ENCODE measurements at regions not wholly inside any gene's neighbourhood (a gene's known extent, or its start where the extent isn't known, plus 50 kb on each side); places are given as distances from the start of the nearest gene placed in this dataset.

GRCh38 chr1:104348277-104348676, 598.6 kb downstream of the AMY1C start:
- no peaks in the 10 kb centered on the region for H3K4me1 ChIP-seq
- DNase-seq: no peak
- H3K4me3 ChIP-seq: no peak overlapping the region
- no peaks in the 10 kb centered on the region for H3K36me3 ChIP-seq (ENCODE audit: low read depth, missing control alignments)
- intact Hi-C loops (cut with DNase I; ENCODE audit: low total_unique reads): no loop called here
- no peak overlapping the region for H3K27ac ChIP-seq
- TF ChIP-seq, protein P1, sequence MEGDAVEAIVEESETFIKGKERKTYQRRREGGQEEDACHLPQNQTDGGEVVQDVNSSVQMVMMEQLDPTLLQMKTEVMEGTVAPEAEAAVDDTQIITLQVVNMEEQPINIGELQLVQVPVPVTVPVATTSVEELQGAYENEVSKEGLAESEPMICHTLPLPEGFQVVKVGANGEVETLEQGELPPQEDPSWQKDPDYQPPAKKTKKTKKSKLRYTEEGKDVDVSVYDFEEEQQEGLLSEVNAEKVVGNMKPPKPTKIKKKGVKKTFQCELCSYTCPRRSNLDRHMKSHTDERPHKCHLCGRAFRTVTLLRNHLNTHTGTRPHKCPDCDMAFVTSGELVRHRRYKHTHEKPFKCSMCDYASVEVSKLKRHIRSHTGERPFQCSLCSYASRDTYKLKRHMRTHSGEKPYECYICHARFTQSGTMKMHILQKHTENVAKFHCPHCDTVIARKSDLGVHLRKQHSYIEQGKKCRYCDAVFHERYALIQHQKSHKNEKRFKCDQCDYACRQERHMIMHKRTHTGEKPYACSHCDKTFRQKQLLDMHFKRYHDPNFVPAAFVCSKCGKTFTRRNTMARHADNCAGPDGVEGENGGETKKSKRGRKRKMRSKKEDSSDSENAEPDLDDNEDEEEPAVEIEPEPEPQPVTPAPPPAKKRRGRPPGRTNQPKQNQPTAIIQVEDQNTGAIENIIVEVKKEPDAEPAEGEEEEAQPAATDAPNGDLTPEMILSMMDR (IDR thresholded peaks at IDR 0.05): no peak
- TF ChIP-seq POLR2A (IDR thresholded peaks at IDR 0.05): no peak
- WGBS, 2 donors: 96% methylated on average over 1 of the region's 1 CpG
- H3K9me3 ChIP-seq: no peaks in the 10 kb centered on the region
- no peaks in the 10 kb centered on the region for H3K27me3 ChIP-seq

- H3K27me3 ChIP-seq: no peaks in the 10 kb centered on the region
Measured at GRCh38 chr1:104353580-104353979, 603.9 kb downstream of the AMY1C start.

DNA sequence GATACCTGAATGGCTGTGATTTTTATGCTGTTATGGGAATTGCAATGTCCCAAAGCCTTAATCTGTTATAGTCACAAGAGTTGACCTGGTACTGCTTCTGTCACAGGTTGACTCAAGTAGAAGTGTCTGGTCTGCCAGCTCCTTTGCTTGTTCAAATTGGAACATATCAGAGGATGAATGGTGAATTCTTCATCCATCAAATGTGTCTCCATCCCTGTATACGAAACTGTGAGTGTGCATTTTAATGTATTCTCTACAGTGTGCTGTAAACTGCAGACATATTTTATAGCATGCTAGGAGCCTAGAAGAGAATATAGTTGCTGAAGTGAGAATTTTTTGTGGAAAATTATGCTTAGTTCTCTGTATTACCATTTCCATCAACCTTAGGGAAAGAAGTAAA, 608.4 kb downstream of the AMY1C start:
- DNase-seq: no peak
- no peak overlapping the region for H3K27ac ChIP-seq
- H3K4me1 ChIP-seq: no peaks in the 10 kb centered on the region
- no peak overlapping the region for H3K4me3 ChIP-seq
- H3K9me3 ChIP-seq: no peaks in the 10 kb centered on the region
- TF ChIP-seq, protein P1 (IDR thresholded peaks at IDR 0.05): no peak
- TF ChIP-seq POLR2A (IDR thresholded peaks at IDR 0.05): no peak
- no peaks in the 10 kb centered on the region for H3K27me3 ChIP-seq
- 80 to 81% methylated on average over 1 of the region's 1 CpG for WGBS, 2 donors
- intact Hi-C loops (cut with DNase I; ENCODE audit: low total_unique reads): no loop called here
- H3K36me3 ChIP-seq (ENCODE audit: low read depth, missing control alignments): no peaks in the 10 kb centered on the region

More at GRCh38 chr1:104353580-104353979, 603.9 kb downstream of the AMY1C start:
- no peak for TF ChIP-seq POLR2A (IDR thresholded peaks at IDR 0.05)
- TF ChIP-seq, protein P1 (IDR thresholded peaks at IDR 0.05): no peak
- DNase-seq: no peak
- Histone ChIP-seq H3K9me3 (no peaks in the 10 kb centered on the region), H3K4me1 (no peaks in the 10 kb centered on the region), H3K27ac (no peak overlapping the region), H3K36me3 (ENCODE audit: low read depth, missing control alignments) (no peaks in the 10 kb centered on the region), H3K4me3 (no peak overlapping the region)
- WGBS, 2 donors: 81 to 83% methylated on average over 1 of the region's 1 CpG
- intact Hi-C loops (cut with DNase I; ENCODE audit: low total_unique reads): no loop called here

DNA sequence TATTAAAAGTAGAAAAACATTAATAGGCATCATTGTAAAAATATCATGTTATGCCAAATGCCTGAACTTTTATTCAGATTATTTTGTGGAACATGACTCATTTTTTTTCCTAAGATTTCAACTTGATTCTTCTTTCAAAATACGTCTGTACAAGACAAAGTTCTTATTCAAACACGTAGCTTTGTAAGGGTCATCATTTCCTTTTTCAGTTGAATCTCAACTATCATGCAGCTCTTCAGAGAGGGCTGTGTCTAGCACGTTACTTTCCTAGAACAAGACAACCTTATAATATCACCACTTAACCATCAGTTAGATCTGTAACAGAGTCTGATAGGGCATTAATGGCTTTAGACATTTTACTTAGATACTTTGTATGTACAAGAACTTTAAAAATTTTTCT, 608.9 kb downstream of the AMY1C start:
- no peak overlapping the region for H3K27ac ChIP-seq
- no peaks in the 10 kb centered on the region for H3K36me3 ChIP-seq (ENCODE audit: low read depth, missing control alignments)
- 66 to 74% methylated on average over 3 of the region's 3 CpGs for WGBS, 2 donors
- intact Hi-C loops (cut with DNase I; ENCODE audit: low total_unique reads): no loop called here
- H3K4me1 ChIP-seq: no peaks in the 10 kb centered on the region
- no peak for TF ChIP-seq POLR2A (IDR thresholded peaks at IDR 0.05)
- TF ChIP-seq, protein P1 (IDR thresholded peaks at IDR 0.05): no peak
- H3K4me3 ChIP-seq: no peak overlapping the region
- H3K27me3 ChIP-seq: no peaks in the 10 kb centered on the region
- DNase-seq: no peak
- H3K9me3 ChIP-seq: no peaks in the 10 kb centered on the region

DNA sequence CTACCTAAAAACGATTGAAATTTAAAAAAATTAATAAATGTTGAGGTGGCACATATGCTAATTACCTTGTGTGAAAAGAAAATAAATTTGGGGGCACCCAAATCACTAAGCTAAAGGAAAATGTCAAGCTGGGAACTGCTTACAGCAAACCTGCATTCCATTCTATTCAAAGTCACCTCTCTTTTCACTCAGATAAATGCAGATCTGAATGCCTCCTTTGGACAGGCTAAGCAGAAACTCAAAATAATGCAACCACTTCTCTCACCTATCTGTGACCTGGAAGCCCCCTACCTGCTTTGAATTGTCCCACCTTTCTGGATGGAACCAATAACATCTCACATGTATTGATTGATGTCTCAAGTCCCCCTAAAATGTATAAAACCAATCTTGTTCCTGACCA, 628.7 kb downstream of the AMY1C start:
- H3K9me3 ChIP-seq: no peaks in the 10 kb centered on the region
- H3K4me1 ChIP-seq: no peaks in the 10 kb centered on the region
- intact Hi-C loops (cut with DNase I; ENCODE audit: low total_unique reads): no loop called here
- no peak for DNase-seq
- H3K27ac ChIP-seq: no peak overlapping the region
- WGBS, 2 donors: 15 to 27% methylated on average over 1 of the region's 1 CpG
- H3K27me3 ChIP-seq: no peaks in the 10 kb centered on the region
- H3K36me3 ChIP-seq (ENCODE audit: low read depth, missing control alignments): no peaks in the 10 kb centered on the region
- no peak overlapping the region for H3K4me3 ChIP-seq
- TF ChIP-seq POLR2A (IDR thresholded peaks at IDR 0.05): no peak
- TF ChIP-seq, protein P1 (IDR thresholded peaks at IDR 0.05): no peak

Measured in testis (tissue), 2 donors.